ENCODE measurements at regions not wholly inside any gene's neighbourhood (a gene's known extent, or its start where the extent isn't known, plus 50 kb on each side); places are given as distances from the start of the nearest gene placed in this dataset.
A peak's percentile ranks its signal among the peaks of the same experiment; 100 is the strongest.

DNA sequence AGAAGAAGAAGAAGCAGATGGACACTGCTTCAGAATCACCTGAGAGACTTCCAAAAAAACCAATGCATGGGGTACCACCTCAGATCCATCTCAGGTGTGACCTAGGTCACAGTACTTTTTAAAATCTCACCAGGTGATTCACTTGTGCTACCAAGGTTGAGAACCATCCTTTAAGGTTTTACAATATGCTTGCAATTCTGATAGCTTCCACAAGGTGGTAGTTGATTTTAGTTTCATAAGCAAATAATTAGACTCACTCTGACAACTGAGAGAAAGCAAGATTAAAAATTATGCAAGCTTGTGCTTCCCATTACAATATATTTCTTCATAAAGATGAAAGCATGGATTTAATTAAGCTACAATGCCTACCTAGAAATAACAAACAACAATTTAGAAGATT is 355.1 kb downstream of the EN1 start:
- intact Hi-C loops (cut with micrococcal nuclease): no loop called here

More for the DNA sequence above, 355.1 kb downstream of the EN1 start:
- ATAC-seq (no peak), DNase-seq (ENCODE audit: extremely low read depth in 1 of 4, low spot score in 3 of 4) (peak in 1 of 4 experiments; percentile 11), FAIRE-seq (no peak)
- Histone ChIP-seq H3K4me3 (no peak overlapping the region), H3K79me2 (ENCODE audit: control insufficient read depth, insufficient read depth, low read length) (no peaks in the 10 kb centered on the region), H3K4me1 (replicated peaks in 1 of 2; ENCODE audit: control insufficient read depth in 2 of 2, insufficient read depth in 2 of 2, low read length in 2 of 2) (no peaks in the 10 kb centered on the region), H3K4me2 (ENCODE audit: insufficient read depth, low read length) (no peak overlapping the region), H2AFZ (ENCODE audit: low read depth, low read length) (no peak overlapping the region), H3K9ac (ENCODE audit: insufficient read depth in 1 of 2, low read depth in 2 of 2, low read length in 2 of 2) (no peak overlapping the region), H3K27ac (ENCODE audit: extremely low read depth, low read depth, low read length) (no peak overlapping the region), H4K20me1 (replicated peaks; ENCODE audit: control insufficient read depth, insufficient read depth, low read length) (no peaks in the 10 kb centered on the region), H3K9me1 (ENCODE audit: control insufficient read depth, insufficient read depth, low read length) (no peaks in the 10 kb centered on the region), H3K27me3 (ENCODE audit: control insufficient read depth in 2 of 2, insufficient read depth in 2 of 2, low read length in 2 of 2) (peaks cover 0 to 3% of the 10 kb centered on the region in 2 experiments; a peak in 2 of 5 replicates), H3K9me3 (replicated peaks; ENCODE audit: control insufficient read depth, insufficient read depth, low read depth, low read length) (no peaks in the 10 kb centered on the region), H3K36me3 (ENCODE audit: control insufficient read depth, insufficient read depth, low read length) (no peaks in the 10 kb centered on the region)
- POLR2A ChIA-PET: interaction anchor here (0.5 to 0.6 kb wide), 2 partner anchors 362 to 479 kb away, joined by 3 read pairs; partner anchors contain the start of gene CCDC93
- in situ Hi-C loops (cut with MboI): no loop called here
- no TSS peak for BruUV-seq (replicated peaks)
- TF ChIP-seq SMARCA4 (IDR thresholded peaks at IDR 0.05) (no peak), ZNF766 (CRISPR knock-in tag; conservative IDR thresholded peaks at IDR 0.05) (no peak), DMBX1 (CRISPR knock-in tag; IDR thresholded peaks at IDR 0.05; ENCODE audit: borderline replicate concordance) (no peak), ZNF217 (CRISPR knock-in tag; IDR thresholded peaks at IDR 0.05) (no peak), ZNF785 (CRISPR knock-in tag; IDR thresholded peaks at IDR 0.05) (no peak), PURB (CRISPR knock-in tag; IDR thresholded peaks at IDR 0.05; ENCODE audit: low read depth) (no peak), RAD21 (CRISPR knock-in tag; conservative IDR thresholded peaks at IDR 0.05 in 1 of 2, IDR thresholded peaks at IDR 0.05 in 1 of 2) (peak; percentile 7 to 44; a peak in 2 of 4 replicates), NFRKB (IDR thresholded peaks at IDR 0.05; ENCODE audit: low read depth) (no peak), ARNT (IDR thresholded peaks at IDR 0.05) (no peak)
- TF ChIP-seq, protein P1, sequence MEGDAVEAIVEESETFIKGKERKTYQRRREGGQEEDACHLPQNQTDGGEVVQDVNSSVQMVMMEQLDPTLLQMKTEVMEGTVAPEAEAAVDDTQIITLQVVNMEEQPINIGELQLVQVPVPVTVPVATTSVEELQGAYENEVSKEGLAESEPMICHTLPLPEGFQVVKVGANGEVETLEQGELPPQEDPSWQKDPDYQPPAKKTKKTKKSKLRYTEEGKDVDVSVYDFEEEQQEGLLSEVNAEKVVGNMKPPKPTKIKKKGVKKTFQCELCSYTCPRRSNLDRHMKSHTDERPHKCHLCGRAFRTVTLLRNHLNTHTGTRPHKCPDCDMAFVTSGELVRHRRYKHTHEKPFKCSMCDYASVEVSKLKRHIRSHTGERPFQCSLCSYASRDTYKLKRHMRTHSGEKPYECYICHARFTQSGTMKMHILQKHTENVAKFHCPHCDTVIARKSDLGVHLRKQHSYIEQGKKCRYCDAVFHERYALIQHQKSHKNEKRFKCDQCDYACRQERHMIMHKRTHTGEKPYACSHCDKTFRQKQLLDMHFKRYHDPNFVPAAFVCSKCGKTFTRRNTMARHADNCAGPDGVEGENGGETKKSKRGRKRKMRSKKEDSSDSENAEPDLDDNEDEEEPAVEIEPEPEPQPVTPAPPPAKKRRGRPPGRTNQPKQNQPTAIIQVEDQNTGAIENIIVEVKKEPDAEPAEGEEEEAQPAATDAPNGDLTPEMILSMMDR (IDR thresholded peaks at IDR 0.05 in 2 of 3, conservative IDR thresholded peaks at IDR 0.05 in 1 of 3; ENCODE audit: insufficient read depth in 2 of 3, low read depth in 1 of 3, low read length in 3 of 3): peak in 2 of 3 experiments; percentile 10 to 28; a peak in 2 of 6 replicates
- TF ChIP-seq, protein P2, sequence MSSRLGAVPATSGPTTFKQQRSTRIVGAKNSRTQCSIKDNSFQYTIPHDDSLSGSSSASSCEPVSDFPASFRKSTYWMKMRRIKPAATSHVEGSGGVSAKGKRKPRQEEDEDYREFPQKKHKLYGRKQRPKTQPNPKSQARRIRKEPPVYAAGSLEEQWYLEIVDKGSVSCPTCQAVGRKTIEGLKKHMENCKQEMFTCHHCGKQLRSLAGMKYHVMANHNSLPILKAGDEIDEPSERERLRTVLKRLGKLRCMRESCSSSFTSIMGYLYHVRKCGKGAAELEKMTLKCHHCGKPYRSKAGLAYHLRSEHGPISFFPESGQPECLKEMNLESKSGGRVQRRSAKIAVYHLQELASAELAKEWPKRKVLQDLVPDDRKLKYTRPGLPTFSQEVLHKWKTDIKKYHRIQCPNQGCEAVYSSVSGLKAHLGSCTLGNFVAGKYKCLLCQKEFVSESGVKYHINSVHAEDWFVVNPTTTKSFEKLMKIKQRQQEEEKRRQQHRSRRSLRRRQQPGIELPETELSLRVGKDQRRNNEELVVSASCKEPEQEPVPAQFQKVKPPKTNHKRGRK (tag; IDR thresholded peaks at IDR 0.05): no peak
- CTCF ChIA-PET (ENCODE audit: low intra/inter-chr PET ratio): no interaction called here

Data from K562 (cell line).